HG02759 (cell line): ENCODE measurements at regions not wholly inside any gene's neighbourhood (a gene's known extent, or its start where the extent isn't known, plus 50 kb on each side); places are given as distances from the start of the nearest gene placed in this dataset.

Experiments used
- ATAC-seq: cut with Tn5 transposase; IDR thresholded peaks from one replicate; pipeline ENCODE4 v1.9.1; 2021; ENCODE audit warnings: mild to moderate bottlenecking, moderate library complexity; ENCODE audit not compliant: unreplicated experiment

DNA sequence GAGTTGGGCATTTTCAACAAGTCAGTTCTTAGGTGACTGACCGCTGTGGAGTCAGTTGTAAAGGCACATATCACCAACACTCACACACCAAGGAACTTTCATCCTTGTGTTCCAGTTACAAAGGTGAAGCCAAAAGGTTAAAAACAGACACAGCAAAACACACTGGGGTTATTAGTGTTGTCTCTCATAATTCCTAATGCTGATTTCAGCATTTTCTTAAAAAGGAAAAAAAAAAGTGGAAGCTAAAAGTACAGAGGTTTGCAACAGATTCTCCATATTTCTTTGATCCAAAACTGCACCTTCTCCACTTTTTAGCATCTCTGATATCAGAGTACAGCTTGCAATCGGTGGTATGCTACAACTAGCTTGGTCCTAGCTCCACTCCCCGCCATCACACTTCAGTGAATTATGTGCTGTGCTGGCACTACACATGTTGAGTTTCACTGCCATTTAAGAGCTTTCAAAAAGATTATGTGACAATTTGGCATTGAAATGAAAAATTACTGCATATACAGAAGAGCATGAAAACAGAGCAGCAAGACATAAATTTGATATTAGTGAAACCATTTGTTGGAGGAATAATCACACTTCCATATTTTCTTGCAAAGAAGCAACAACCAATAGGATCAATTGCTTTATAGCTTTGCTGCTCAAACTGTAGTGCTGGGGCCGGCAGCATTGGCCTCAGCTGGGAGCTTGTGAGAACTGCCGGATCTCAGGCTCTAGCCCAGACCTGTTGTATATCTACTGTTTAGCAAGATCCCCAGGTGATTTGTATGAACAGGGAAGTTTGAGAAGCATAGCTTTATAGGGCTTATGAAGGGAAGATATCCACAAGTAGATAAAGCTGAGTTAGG, 62.3 kb upstream of the DAPL1 start:
- ATAC-seq = no peak

DNA sequence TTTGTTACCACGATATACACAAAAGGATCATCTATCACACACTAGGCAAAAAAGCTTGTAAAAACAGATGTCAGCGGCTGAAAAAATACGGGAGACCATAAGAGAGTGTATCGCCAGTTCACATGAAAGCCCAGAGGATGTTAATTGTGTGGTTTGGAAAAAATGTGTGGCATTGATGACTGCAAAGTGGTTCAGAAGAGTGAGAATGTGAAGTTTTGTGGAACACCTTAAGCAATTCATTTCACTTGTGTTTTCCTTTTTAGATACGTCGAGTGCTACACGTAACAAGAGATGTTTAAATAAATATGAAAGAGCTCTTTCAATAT, 61.7 kb upstream of the DAPL1 start:
- ATAC-seq = no peak

DNA sequence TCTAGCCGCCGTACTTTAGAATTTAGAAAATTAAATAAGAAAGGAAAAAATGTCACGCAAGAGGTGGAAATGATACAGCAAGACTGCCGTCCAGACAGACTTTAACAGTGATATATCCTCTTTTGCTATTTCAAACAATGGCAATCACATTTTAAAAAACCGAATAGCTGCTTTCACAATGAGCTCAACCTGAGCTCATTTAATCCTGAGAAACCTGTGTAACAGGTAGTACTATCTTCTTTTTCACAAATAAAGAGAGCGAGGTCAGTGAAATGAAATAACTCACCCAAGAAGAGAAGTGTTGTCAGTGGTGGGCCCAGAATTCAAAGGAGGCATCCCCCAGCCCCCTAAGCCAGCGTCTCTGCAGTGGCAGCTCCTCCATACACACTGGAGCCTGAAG, 60.7 kb upstream of the DAPL1 start:
- no peak for ATAC-seq

DNA sequence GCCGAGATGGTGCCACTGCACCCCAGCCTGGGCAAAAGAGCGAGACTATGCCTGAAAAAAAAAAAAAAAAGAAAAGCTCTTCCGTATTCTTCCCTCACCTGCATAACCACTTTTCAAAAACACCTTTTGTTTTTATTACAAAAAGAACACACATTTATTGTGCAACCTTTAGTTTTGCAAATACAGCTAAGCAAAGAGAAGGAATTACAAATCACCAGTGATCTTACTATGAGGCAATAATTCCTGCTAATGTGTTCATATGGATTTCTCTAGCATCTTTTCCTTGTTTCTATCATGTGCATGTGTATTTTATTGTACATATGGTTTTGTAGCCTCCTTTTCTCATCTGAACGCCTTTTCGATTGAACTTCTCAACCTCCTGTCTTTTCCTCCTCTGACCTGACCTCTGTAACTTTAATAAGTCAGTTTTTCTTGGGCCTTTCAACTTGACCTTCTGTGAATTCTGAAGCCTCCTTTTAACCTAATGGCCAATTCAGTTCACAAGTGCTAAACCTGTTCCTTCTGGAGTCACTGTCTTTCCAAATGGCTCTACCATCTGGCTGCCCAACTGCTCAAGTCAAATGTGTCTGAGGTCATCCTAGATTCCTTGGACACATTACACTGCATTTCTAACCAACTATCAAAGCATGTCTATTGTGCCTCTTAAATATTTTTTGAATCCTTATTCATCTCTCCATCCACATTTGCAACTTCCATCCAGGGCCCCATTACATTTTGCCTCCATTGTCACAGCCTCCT, 59.1 kb upstream of the DAPL1 start:
- no peak for ATAC-seq

DNA sequence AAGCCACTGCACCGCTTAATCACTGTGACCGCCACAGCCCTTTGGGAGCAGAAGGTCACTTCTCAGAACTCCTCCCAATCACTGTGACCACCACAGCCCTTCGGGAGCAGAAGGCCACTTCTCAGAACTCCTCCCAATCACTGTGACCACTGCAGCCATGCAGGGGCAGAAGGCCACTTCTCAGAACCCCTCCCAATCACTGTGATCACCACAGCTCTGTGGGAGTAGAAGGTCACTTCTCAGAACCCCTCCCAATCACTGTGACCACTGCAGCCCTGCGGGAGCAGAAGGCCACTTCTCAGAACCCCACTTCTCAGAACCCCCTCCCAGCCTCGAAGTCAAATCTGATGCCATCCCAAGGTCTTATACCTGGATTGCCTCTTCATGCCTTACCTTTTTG, 56.8 kb upstream of the DAPL1 start:
- ATAC-seq = no peak

DNA sequence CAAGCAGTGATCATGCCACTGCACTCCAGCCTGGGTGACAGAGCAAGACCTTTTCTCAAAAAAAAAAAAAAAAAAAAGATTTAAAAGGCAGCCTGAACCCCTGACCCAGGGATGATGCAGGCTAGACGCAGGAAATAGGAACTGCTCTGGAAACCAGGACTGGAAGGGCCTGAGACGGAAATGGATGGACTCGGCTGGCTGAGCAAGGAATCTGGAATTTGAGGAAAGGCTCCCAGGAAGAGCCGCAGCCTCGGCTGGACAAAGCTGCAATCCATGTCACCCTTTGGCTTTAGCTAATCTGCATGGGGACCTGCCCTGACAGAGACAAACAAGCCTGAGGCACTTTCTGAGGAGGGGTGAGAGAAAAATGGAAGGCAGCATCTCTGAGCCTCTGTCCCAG, 55.0 kb upstream of the DAPL1 start:
- ATAC-seq = no peak

DNA sequence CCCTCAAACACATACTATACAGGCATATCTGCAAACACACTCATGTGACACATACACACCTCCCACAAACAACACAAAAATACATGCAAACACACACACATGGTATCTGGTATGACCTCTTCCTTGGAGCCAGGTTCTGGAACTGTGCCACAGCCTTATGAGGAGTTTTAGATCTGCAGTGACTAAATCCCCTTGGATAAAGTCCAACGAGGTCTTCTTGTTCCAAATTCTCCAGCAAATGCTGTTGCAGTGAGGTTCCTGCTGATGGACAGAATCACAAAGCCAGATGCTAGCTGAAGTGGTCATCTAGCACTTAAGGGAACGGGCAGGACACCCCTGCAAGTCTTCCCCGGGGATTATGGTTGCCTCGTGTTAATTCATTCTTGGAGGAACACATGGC, 54.5 kb upstream of the DAPL1 start:
- ATAC-seq = no peak

DNA sequence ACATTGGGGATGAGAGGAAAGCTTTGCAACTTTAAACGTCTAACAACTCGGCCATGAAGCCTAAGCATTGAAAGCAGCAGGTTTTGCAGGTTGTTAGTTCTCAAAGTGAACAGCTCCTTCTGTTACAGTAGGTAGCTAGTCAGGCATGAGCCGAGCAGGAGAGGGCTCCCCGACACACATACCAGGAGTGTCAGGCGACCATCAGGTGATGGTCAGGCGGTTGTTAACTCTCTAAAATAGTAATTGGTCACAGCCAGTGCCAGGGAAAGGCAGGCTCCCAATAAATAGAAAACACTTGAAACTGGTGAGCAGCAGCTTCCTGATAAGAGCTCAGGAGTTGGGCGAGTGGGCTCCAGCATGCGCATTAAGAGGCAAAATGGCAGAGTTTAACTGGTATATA, 53.5 kb upstream of the DAPL1 start:
- no peak for ATAC-seq

DNA sequence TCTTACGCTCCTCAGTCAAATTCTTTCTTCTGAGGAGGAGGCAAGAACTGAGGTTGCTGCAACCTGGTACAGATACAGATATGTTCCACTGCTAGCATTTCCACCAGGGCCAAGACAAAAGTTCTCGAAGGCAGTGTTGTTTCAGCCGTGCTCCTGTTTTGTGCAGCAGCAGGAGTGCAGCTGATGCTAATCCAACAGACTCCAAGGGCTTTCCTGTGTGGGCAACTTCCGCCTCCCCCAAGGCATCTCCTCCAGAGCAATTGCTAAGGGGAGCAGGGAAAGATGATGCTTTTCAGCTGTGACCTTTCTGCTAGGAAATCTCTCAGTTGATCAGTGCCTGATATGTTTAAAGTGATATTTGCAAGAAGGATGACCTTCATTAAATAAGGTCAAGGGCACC, 52.6 kb upstream of the DAPL1 start:
- ATAC-seq = no peak

DNA sequence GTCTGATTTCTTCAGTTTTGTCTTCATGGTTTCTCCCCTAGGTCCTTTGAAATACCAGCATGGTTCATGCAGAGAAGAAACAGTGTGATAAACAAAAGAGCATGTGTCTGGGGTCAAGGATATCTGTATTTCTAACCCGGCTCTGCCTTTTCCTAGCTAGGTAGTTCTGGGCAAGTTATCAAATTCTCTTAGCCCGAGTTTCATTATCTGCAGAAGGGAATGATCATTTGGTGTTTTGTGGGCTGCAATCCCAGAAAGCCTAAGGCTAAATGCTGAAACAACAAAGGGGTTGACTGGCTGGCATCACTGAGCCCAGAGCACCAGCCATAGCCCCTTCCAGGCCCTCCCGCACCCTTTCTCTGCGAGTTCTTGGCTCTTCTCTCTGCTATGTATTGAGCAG, 51.7 kb upstream of the DAPL1 start:
- no peak for ATAC-seq

DNA sequence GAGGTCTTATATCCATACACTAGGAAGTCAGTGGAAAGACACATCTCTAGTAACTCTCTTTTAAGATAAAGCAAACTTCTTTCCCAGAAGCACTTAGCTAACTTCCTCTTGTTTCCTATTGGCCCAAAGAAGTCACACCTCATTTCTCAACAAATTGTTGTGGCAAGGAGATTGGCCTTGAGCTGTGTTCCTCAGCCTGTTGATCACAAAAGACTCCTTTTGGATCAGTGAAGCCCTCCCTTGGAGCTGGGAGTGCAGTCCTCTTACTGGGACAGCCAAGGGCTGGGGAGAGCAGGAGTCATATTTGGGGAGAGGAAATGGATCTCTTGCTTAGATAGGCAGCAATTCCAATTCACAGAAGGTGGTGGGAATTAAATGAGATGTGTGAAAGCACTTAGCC, 51.2 kb upstream of the DAPL1 start:
- ATAC-seq = no peak

DNA sequence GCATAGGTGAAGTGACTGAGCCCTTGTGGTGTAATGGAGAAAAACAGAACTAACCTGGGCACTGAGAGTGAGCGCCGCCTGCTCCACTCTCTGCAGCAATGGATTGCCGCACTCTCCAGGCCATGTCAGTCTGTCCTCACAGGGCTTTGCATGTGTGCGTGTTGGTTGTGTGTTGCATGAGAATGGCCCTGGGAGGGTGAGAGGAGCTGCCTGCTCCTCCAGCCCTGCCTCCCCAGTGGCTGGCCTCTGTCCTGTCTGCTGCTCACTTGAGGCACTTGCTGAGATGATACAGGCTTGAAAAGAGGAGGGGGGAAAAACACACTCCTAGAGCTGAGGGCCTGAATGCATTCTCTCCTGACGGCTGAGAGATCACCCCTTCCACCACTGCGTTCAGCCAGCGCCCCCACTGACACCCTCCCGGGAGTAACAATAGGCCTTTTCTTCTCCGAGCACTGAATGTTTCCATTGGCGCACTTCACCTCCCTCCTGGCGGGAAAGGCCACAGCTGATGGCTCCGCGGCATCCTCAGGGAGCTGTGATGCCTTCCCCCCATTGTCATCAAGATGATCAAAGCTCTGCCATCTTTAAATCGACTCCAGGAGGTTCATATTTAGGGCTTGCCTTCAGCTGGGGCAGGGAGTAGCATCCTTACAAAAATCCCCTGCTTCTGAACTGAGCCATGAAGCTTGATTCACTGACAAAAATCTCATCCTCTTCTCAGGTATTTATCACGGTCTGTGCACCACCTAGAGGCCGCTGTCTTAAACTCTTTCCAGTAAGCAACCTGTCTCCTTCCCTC, 49.9 kb upstream of the DAPL1 start:
- ATAC-seq = peak; percentile 69
